ENCODE measurements at regions not wholly inside any gene's neighbourhood (a gene's known extent, or its start where the extent isn't known, plus 50 kb on each side); places are given as distances from the start of the nearest gene placed in this dataset.
"Not testable (repeated sequence)": the region's sequence is repeated elsewhere in the genome, so short reads cannot be mapped to it uniquely, and the experiment has no call there.

DNA sequence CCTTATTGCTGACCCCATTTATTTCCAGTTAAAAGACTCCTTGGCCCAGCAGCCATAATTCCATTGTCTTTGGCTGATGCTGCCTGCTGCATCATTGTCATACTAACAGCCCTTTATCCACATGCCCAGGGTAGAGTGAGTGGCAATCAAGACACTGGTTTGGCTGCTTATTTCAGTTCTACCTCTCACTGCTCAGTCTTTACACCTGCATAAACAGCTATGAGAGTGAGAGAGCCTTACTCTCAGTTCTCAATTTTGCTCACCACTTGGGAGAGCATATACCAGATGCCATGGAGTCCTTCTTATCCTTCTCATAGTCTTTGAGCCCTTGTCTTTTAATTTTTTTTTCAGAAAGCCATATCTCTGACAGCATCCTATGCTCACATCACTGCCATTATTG lies 596.9 kb upstream of the CYLC2 start:
- no peak for ATAC-seq
- no peak overlapping the region for H3K4me3 ChIP-seq (ENCODE audit: low read length)
- no peak overlapping the region for H3K27ac Mint-ChIP-seq

DNA sequence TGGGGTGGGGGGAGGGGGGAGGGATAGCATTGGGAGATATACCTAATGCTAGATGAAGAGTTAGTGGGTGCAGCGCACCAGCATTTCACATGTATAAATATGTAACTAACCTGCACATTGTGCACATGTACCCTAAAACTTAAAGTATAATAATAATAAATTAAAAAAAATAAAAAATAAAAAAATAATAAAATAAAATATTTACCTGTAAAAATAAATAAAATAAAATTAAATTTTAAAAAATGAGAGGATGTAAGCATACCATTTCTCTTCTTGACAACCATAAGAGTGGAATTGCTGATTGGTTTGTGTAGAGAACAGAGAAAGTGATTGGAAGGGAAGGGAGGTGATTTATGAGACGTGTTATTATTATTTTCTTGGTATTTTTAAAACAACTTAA lies 609.5 kb upstream of the CYLC2 start:
- H3K36me3 ChIP-seq (ENCODE audit: control insufficient read depth in 2 of 3, insufficient read depth in 3 of 3, low read length in 3 of 3); ATAC-seq; H3K27me3 Mint-ChIP-seq; intact Hi-C loops (cut with micrococcal nuclease); H3K9me3 ChIP-seq (ENCODE audit: control insufficient read depth in 2 of 3, low read length in 3 of 3); H3K27ac Mint-ChIP-seq; POLR2A ChIA-PET; H3K4me3 Mint-ChIP-seq; H3K27me3 ChIP-seq (ENCODE audit: control insufficient read depth in 2 of 2, insufficient read depth in 2 of 2, low read length in 2 of 2); DNase-seq; H3K4me1 ChIP-seq (ENCODE audit: control insufficient read depth in 2 of 2, insufficient read depth in 2 of 2, low read length in 2 of 2); H3K27ac ChIP-seq (ENCODE audit: low read depth, low read length); H3K4me3 ChIP-seq (ENCODE audit: low read length); CTCF ChIA-PET; H3K4me1 Mint-ChIP-seq; H3K36me3 Mint-ChIP-seq: not testable (repeated sequence)
- H3K9me3 Mint-ChIP-seq, result peaks cover 0 to 23% (median 9%) of the 10 kb centered on the region in 11 donors

More for the DNA sequence above, 596.9 kb upstream of the CYLC2 start:
- no peaks in the 10 kb centered on the region for H3K4me1 Mint-ChIP-seq
- H3K27me3 Mint-ChIP-seq, result no peaks in the 10 kb centered on the region
- no peak overlapping the region for H3K27ac ChIP-seq (ENCODE audit: low read depth, low read length)
- H3K36me3 ChIP-seq (ENCODE audit: control insufficient read depth in 2 of 3, insufficient read depth in 3 of 3, low read length in 3 of 3), result no peaks in the 10 kb centered on the region
- POLR2A ChIA-PET, result no interaction called here
- H3K27me3 ChIP-seq (ENCODE audit: control insufficient read depth in 2 of 2, insufficient read depth in 2 of 2, low read length in 2 of 2), result no peaks in the 10 kb centered on the region
- CTCF ChIA-PET, result no interaction called here
- H3K9me3 ChIP-seq (ENCODE audit: control insufficient read depth in 2 of 3, low read length in 3 of 3), result no peaks in the 10 kb centered on the region
- no peaks in the 10 kb centered on the region for H3K36me3 Mint-ChIP-seq
- no peak for DNase-seq
- no peak overlapping the region for H3K4me3 Mint-ChIP-seq
- H3K9me3 Mint-ChIP-seq, result peaks cover 0 to 15% (median 3%) of the 10 kb centered on the region in 11 donors
- intact Hi-C loops (cut with micrococcal nuclease), result no loop called here
- no peaks in the 10 kb centered on the region for H3K4me1 ChIP-seq (ENCODE audit: control insufficient read depth in 2 of 2, insufficient read depth in 2 of 2, low read length in 2 of 2)

DNA sequence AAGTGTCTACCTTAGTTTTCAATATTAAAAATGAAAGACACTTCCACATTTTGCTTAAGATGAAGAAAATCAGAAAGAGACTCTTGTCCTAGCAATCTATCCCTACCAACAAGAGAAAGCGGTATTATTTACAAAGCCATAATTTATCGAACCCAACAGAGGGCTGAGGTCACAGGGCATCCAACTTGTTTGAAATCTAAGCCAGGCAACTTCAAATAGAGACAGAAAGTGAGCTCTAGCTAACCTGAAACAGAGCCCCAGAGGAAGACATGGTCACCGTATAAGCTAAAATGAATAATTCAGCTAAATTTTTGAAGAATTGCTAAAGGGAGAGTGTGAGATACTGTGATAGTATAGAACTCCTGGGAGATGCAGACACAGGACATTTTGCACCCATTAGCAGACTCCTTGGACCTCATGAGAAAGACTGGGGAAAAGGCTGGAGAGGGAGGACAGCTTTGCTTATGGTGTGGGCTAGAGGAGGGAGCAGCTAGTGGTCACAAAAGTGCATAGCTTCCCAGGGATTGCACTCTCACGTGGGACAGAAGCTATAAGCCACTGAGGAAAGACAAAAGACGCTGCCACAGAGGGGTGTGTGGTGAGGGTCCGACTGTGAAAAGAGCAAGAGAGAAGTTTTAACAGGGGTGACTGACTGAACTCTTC lies 624.2 kb upstream of the GRIN3A start:
- Histone ChIP-seq H3K4me3 (ENCODE audit: low read length) (no peak overlapping the region), H3K27me3 (ENCODE audit: control insufficient read depth in 2 of 2, insufficient read depth in 2 of 2, low read length in 2 of 2) (no peaks in the 10 kb centered on the region), H3K9me3 (ENCODE audit: control insufficient read depth in 2 of 3, low read length in 3 of 3) (no peaks in the 10 kb centered on the region), H3K4me1 (ENCODE audit: control insufficient read depth in 2 of 2, insufficient read depth in 2 of 2, low read length in 2 of 2) (no peaks in the 10 kb centered on the region), H3K27ac (ENCODE audit: low read depth, low read length) (no peak overlapping the region), H3K36me3 (ENCODE audit: control insufficient read depth in 2 of 3, insufficient read depth in 3 of 3, low read length in 3 of 3) (no peaks in the 10 kb centered on the region)
- ChIA-PET POLR2A (no interaction called here), CTCF (no interaction called here)
- H3K4me1 Mint-ChIP-seq, result no peaks in the 10 kb centered on the region
- DNase-seq, result no peak
- no peak overlapping the region for H3K4me3 Mint-ChIP-seq
- no peaks in the 10 kb centered on the region for H3K36me3 Mint-ChIP-seq
- intact Hi-C loops (cut with micrococcal nuclease), result no loop called here
- ATAC-seq, result no peak
- peaks cover 0 to 12% (median 2%) of the 10 kb centered on the region in 11 donors for H3K9me3 Mint-ChIP-seq
- H3K27ac Mint-ChIP-seq, result no peak overlapping the region
- H3K27me3 Mint-ChIP-seq, result no peaks in the 10 kb centered on the region

DNA sequence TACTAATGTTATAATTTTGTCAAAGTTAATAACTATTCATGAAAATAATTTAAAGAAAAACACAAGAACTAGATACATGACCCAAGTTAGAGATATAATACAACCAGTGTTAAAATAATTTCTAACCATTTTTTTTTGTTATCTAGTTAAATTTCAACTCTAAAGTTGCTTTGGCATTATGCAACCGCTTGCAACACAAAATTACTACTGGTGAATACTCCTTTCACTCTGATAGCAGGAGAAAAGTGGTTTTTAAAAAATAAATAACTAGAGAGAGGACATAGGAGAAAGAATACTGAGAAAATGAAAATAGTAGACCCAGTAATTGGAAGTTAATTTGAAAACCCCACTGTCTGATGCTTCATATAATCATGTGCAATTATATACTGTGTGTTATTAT lies 622.4 kb upstream of the GRIN3A start:
- intact Hi-C loops (cut with micrococcal nuclease), result no loop called here
- H3K9me3 ChIP-seq (ENCODE audit: control insufficient read depth in 2 of 3, low read length in 3 of 3), result no peaks in the 10 kb centered on the region
- DNase-seq (no peak), ATAC-seq (no peak)
- ChIA-PET CTCF (no interaction called here), POLR2A (no interaction called here)
- Mint-ChIP-seq H3K27ac (no peak overlapping the region), H3K4me1 (no peaks in the 10 kb centered on the region), H3K9me3 (peaks cover under 1 to 16% (median 8%) of the 10 kb centered on the region in 11 donors), H3K36me3 (no peaks in the 10 kb centered on the region), H3K27me3 (no peaks in the 10 kb centered on the region), H3K4me3 (no peak overlapping the region)
- no peaks in the 10 kb centered on the region for H3K4me1 ChIP-seq (ENCODE audit: control insufficient read depth in 2 of 2, insufficient read depth in 2 of 2, low read length in 2 of 2)
- no peak overlapping the region for H3K27ac ChIP-seq (ENCODE audit: low read depth, low read length)
- no peak overlapping the region for H3K4me3 ChIP-seq (ENCODE audit: low read length)
- no peaks in the 10 kb centered on the region for H3K36me3 ChIP-seq (ENCODE audit: control insufficient read depth in 2 of 3, insufficient read depth in 3 of 3, low read length in 3 of 3)
- H3K27me3 ChIP-seq (ENCODE audit: control insufficient read depth in 2 of 2, insufficient read depth in 2 of 2, low read length in 2 of 2), result no peaks in the 10 kb centered on the region

DNA sequence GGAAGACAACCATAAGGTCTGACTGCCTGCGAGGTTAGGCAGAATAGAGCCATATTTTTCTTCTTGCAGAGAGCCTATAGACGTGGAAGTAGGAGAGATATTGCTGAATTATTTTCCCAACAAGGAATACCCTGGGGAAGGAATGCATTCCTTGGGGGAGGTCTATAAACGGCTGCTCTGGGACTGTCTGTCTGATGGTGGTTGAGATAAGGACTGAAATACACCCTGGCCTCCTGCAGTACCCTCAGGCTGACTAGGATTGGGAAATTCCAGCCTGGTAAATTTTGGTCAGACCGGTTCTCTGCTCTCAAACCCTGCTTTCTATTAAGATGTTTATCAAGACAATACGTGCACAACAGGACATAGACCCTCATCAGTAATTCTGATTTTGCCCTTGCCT lies 617.5 kb upstream of the GRIN3A start:
- no peaks in the 10 kb centered on the region for H3K36me3 Mint-ChIP-seq
- intact Hi-C loops (cut with micrococcal nuclease), result no loop called here

DNA sequence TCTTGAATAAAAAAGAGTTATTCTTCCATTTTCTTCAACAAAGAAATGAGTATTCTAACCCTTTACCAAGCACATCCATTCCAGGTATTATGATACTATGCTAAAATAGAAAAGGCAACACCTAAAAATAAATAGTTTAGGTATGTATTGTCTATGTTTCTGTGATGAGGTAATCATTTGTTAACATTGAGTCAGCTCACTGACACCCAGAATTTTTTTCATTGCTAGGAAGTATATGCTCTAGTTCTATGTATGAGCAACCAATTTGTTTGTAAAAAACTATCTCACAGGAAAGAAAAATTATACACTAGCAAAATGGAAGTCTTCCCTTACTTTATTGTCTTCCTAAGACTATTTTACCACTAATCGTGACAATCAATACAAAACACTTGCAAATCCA lies 615.6 kb upstream of the GRIN3A start:
- POLR2A ChIA-PET, result no interaction called here
- no peaks in the 10 kb centered on the region for H3K36me3 ChIP-seq (ENCODE audit: control insufficient read depth in 2 of 3, insufficient read depth in 3 of 3, low read length in 3 of 3)
- Mint-ChIP-seq H3K4me1 (no peaks in the 10 kb centered on the region), H3K36me3 (no peaks in the 10 kb centered on the region), H3K4me3 (no peak overlapping the region), H3K27me3 (no peaks in the 10 kb centered on the region), H3K9me3 (peaks cover 5 to 20% (median 9%) of the 10 kb centered on the region in 11 donors), H3K27ac (no peak overlapping the region)
- no peak overlapping the region for H3K4me3 ChIP-seq (ENCODE audit: low read length)
- intact Hi-C loops (cut with micrococcal nuclease), result no loop called here
- no peak overlapping the region for H3K27ac ChIP-seq (ENCODE audit: low read depth, low read length)
- ATAC-seq (no peak), DNase-seq (no peak)
- peaks cover 0 to 4% (median 0%) of the 10 kb centered on the region in 3 experiments for H3K9me3 ChIP-seq (ENCODE audit: control insufficient read depth in 2 of 3, low read length in 3 of 3)
- H3K27me3 ChIP-seq (ENCODE audit: control insufficient read depth in 2 of 2, insufficient read depth in 2 of 2, low read length in 2 of 2), result no peaks in the 10 kb centered on the region
- H3K4me1 ChIP-seq (ENCODE audit: control insufficient read depth in 2 of 2, insufficient read depth in 2 of 2, low read length in 2 of 2), result no peaks in the 10 kb centered on the region
- CTCF ChIA-PET, result no interaction called here

More for the DNA sequence above, 617.5 kb upstream of the GRIN3A start:
- Histone ChIP-seq H3K27ac (ENCODE audit: low read depth, low read length) (no peak overlapping the region), H3K9me3 (ENCODE audit: control insufficient read depth in 2 of 3, low read length in 3 of 3) (peaks cover 0 to 4% (median 0%) of the 10 kb centered on the region in 3 experiments), H3K27me3 (ENCODE audit: control insufficient read depth in 2 of 2, insufficient read depth in 2 of 2, low read length in 2 of 2) (no peaks in the 10 kb centered on the region), H3K4me3 (ENCODE audit: low read length) (no peak overlapping the region), H3K4me1 (ENCODE audit: control insufficient read depth in 2 of 2, insufficient read depth in 2 of 2, low read length in 2 of 2) (no peaks in the 10 kb centered on the region), H3K36me3 (ENCODE audit: control insufficient read depth in 2 of 3, insufficient read depth in 3 of 3, low read length in 3 of 3) (no peaks in the 10 kb centered on the region)
- Mint-ChIP-seq H3K27me3 (no peaks in the 10 kb centered on the region), H3K4me1 (no peaks in the 10 kb centered on the region), H3K9me3 (peaks cover 5 to 16% (median 9%) of the 10 kb centered on the region in 11 donors), H3K4me3 (no peak overlapping the region), H3K27ac (no peak overlapping the region)
- ChIA-PET POLR2A (no interaction called here), CTCF (no interaction called here)
- DNase-seq (no peak), ATAC-seq (no peak)

- H3K4me3 ChIP-seq (ENCODE audit: low read length); H3K27ac ChIP-seq (ENCODE audit: low read depth, low read length); H3K4me1 Mint-ChIP-seq; H3K27me3 ChIP-seq (ENCODE audit: control insufficient read depth in 2 of 2, insufficient read depth in 2 of 2, low read length in 2 of 2); intact Hi-C loops (cut with micrococcal nuclease); H3K27ac Mint-ChIP-seq; POLR2A ChIA-PET; H3K4me3 Mint-ChIP-seq; H3K27me3 Mint-ChIP-seq; H3K36me3 ChIP-seq (ENCODE audit: control insufficient read depth in 2 of 3, insufficient read depth in 3 of 3, low read length in 3 of 3); CTCF ChIA-PET; H3K9me3 ChIP-seq (ENCODE audit: control insufficient read depth in 2 of 3, low read length in 3 of 3); H3K36me3 Mint-ChIP-seq; DNase-seq; H3K4me1 ChIP-seq (ENCODE audit: control insufficient read depth in 2 of 2, insufficient read depth in 2 of 2, low read length in 2 of 2); ATAC-seq: not testable (repeated sequence)
- H3K9me3 Mint-ChIP-seq, result peaks cover 0 to 18% (median 9%) of the 10 kb centered on the region in 11 donors
Observed at GRCh38 chr9:102337471-102337870, 599.0 kb upstream of the GRIN3A start.
